ENCODE measurements at regions not wholly inside any gene's neighbourhood (a gene's known extent, or its start where the extent isn't known, plus 50 kb on each side); places are given as distances from the start of the nearest gene placed in this dataset.

- in situ Hi-C loops (cut with MboI; ENCODE audit: low sequenced_read_pairs, unreplicated experiment) = no loop called here
- TF ChIP-seq CTCF (IDR thresholded peaks at IDR 0.05; ENCODE audit: borderline replicate concordance, control extremely low read depth, extremely low read depth, insufficient read depth, missing control alignments) = no peak
These were observed 267.9 kb upstream of the NPSR1 start for GRCh38 chr7:34390103-34390502.

GRCh38 chr7:34392972-34393371 is 265.0 kb upstream of the NPSR1 start:
- DNase-seq (ENCODE audit: low spot score) = no peak
- in situ Hi-C loops (cut with MboI; ENCODE audit: low sequenced_read_pairs, unreplicated experiment) = no loop called here

More at GRCh38 chr7:34390103-34390502, 267.9 kb upstream of the NPSR1 start:
- DNase-seq (ENCODE audit: low spot score) = no peak

GRCh38 chr7:34396437-34397064 is 261.5 kb upstream of the NPSR1 start:
- no peak for TF ChIP-seq CTCF (IDR thresholded peaks at IDR 0.05; ENCODE audit: borderline replicate concordance, control extremely low read depth, extremely low read depth, insufficient read depth, missing control alignments)
- DNase-seq (ENCODE audit: low spot score) = no peak
- in situ Hi-C loops (cut with MboI; ENCODE audit: low sequenced_read_pairs, unreplicated experiment) = no loop called here

More at GRCh38 chr7:34392972-34393371, 265.0 kb upstream of the NPSR1 start:
- no peak for TF ChIP-seq CTCF (IDR thresholded peaks at IDR 0.05; ENCODE audit: borderline replicate concordance, control extremely low read depth, extremely low read depth, insufficient read depth, missing control alignments)

- in situ Hi-C loops (cut with MboI; ENCODE audit: low sequenced_read_pairs, unreplicated experiment) = no loop called here
- no peak for TF ChIP-seq CTCF (IDR thresholded peaks at IDR 0.05; ENCODE audit: borderline replicate concordance, control extremely low read depth, extremely low read depth, insufficient read depth, missing control alignments)
- DNase-seq (ENCODE audit: low spot score) = no peak
These were observed 256.2 kb upstream of the NPSR1 start for GRCh38 chr7:34401776-34402175.

- DNase-seq (ENCODE audit: low spot score) = no peak
- no peak for TF ChIP-seq CTCF (IDR thresholded peaks at IDR 0.05; ENCODE audit: borderline replicate concordance, control extremely low read depth, extremely low read depth, insufficient read depth, missing control alignments)
- in situ Hi-C loops (cut with MboI; ENCODE audit: low sequenced_read_pairs, unreplicated experiment) = no loop called here
These were observed 251.0 kb upstream of the NPSR1 start for GRCh38 chr7:34406848-34407530.

- DNase-seq (ENCODE audit: low spot score) = no peak
- in situ Hi-C loops (cut with MboI; ENCODE audit: low sequenced_read_pairs, unreplicated experiment) = no loop called here
- TF ChIP-seq CTCF (IDR thresholded peaks at IDR 0.05; ENCODE audit: borderline replicate concordance, control extremely low read depth, extremely low read depth, insufficient read depth, missing control alignments) = no peak
These were observed 250.4 kb upstream of the NPSR1 start for GRCh38 chr7:34407586-34407985.
